NCI-H1436 treated with DMSO at 0.1 percent for 48 hours (cell line): ENCODE measurements at regions not wholly inside any gene's neighbourhood (a gene's known extent, or its start where the extent isn't known, plus 50 kb on each side); places are given as distances from the start of the nearest gene placed in this dataset.

ENCODE experiments used
- DNase-seq: peaks from one replicate; lab custom pipeline; 2025; lab: John Stamatoyannopoulos, UW

DNA sequence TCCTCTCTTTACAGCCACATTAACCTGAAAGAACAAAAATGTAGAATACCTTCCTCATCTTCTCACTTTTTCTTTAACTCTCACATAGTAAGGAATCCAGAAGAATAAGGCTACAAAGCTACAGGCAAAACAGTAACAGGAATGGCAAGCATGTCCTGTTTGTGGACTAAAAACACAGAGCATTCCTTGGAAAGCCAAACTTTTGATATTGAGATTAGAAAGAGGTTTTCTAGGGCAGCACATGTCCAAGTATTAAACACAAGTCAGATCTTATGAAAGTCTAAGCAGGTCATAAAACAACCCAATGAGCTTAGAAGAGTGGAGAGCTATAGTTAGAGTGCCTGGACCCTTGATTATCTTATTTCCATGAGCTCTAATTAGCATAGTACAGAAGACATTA is 58.2 kb upstream of the FAM9C start:
- no peak for DNase-seq

- DNase-seq, result no peak
Observed at GRCh38 chrX:13101441-13102139, 57.2 kb upstream of the FAM9C start.

DNA sequence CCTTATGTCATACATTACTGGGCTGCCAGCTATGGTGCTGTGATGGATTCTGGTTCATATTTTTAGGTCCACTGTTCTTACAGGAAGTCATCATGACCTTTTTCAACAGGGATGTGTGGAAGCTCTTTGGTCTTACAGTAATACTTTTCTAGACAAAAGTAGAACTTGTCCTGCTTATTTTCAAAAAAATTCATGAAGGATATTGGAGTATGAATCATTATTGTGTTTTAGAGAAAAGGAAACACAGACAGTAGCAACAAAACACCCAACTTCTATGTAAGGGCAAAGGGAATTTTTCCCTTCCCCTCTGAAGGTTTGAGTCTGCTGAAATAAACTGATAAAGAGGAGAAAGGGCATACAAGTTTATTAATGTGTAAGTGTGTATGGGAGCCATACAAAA is 54.7 kb upstream of the FAM9C start:
- DNase-seq, result no peak

DNA sequence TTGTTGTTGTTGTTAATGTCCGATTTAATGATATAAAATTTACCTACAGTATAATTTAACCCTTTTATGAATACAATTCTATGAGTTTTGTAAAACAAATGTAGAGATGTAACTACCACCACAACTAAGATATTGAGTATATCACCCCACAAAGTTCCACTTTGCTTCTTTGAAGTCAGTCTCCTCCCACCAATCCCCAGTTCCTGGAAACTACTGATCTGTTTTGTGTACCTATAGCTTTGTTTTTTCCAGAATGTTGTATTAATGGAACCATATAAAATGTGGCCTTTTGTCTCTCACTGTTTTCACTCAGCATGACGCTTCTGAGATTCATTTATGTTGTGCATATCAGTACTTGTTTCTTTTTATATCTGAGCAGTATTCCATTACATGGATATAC is 52.3 kb upstream of the FAM9C start:
- DNase-seq, result no peak

GRCh38 chrX:13094828-13095341 is 50.5 kb upstream of the FAM9C start:
- no peak for DNase-seq

DNA sequence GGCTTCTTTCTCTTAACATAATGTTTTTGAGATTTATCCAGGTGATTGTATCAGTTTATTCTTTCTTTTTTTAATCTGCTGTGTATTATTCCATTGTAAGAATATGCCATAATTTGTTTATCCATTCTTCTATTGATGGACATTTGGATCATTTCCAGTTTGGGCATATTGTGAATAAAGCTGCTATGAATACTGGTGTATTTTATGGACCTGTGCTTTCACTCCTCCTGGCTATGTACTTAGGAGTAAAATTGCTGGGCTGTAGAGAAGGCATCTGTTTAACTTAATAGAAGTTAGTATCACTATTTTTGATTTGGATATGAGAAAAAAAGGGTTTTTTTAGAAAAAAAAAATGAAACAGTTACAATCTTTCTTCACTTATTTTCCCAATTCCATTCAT is 50.0 kb upstream of the FAM9C start:
- DNase-seq, result no peak
